H1 (cell line): ENCODE measurements at regions not wholly inside any gene's neighbourhood (a gene's known extent, or its start where the extent isn't known, plus 50 kb on each side); places are given as distances from the start of the nearest gene placed in this dataset.

Experiments
- CTCF ChIA-PET: fragments of 300-600 bp; sonication (Branson Sonifier 250); formaldehyde crosslinking; loops from one replicate; lab custom pipeline; 2021; ENCODE audit not compliant: partially characterized antibody; lab: Charles Lee
- POLR2A ChIA-PET: fragments of 300-600 bp; sonication (Branson Sonifier 250); formaldehyde crosslinking; loops from one replicate; lab custom pipeline; 2021; ENCODE audit warnings: inconsistent platforms; ENCODE audit not compliant: partially characterized antibody; lab: Charles Lee
- DNase-seq, 2 experiments: peaks; one replicate each; pipeline versions ENCODE4 v3.0.0 to v3.0.0-alpha.2; 2010 to 2022; ENCODE audit warnings: low spot score in 2 of 2, low read depth in 1 of 2, mixed read lengths in 1 of 2
- FAIRE-seq: peaks from 2 replicates; lab custom pipeline; 2011; peaks lifted over from hg19 to GRCh38; lab: Jason Lieb, UNC
- H2AFZ ChIP-seq: 2 replicates; pipeline ENCODE4 v1.8.1; 2012; ENCODE audit warnings: low read length, inconsistent platforms
- H2AK5ac ChIP-seq: 2 replicates; pipeline ENCODE4 v1.6.1; 2013; ENCODE audit warnings: low read depth, low read length
- H2BK120ac ChIP-seq: replicated peaks from 2 replicates; pipeline ENCODE3; 2013; ENCODE audit warnings: low read depth, low read length, inconsistent platforms
- H2BK12ac ChIP-seq: 2 replicates; pipeline ENCODE4 v1.6.1; 2013; ENCODE audit warnings: low read depth, low read length
- H2BK15ac ChIP-seq: 2 replicates; pipeline ENCODE4 v1.6.1; 2013; ENCODE audit warnings: low read length
- H2BK20ac ChIP-seq: 2 replicates; pipeline ENCODE4 v1.6.1; 2013; ENCODE audit warnings: low read length
- H2BK5ac ChIP-seq: 2 replicates; pipeline ENCODE4 v1.6.1; 2013; ENCODE audit warnings: low read depth, low read length
- H3K14ac ChIP-seq: 2 replicates; pipeline ENCODE4 v1.6.1; 2013; ENCODE audit warnings: inconsistent platforms; ENCODE audit not compliant: insufficient read length
- H3K18ac ChIP-seq: 2 replicates; pipeline ENCODE4 v1.6.1; 2013; ENCODE audit warnings: low read length; ENCODE audit errors: extremely low read depth
- H3K23ac ChIP-seq: 2 replicates; pipeline ENCODE4 v1.6.1; 2013; ENCODE audit warnings: inconsistent platforms; ENCODE audit not compliant: insufficient read length
- H3K23me2 ChIP-seq: 2 replicates; pipeline ENCODE4 v1.6.1; 2013; ENCODE audit warnings: low read depth, low read length
- H3K27ac ChIP-seq: 2 replicates; pipeline ENCODE4 v1.6.1; 2011; ENCODE audit warnings: low read depth, low read length, inconsistent platforms
- H3K27me3 ChIP-seq, 4 experiments: replicated peaks in 1 of 4; 1 replicate in 1 of 4; 2 replicates in 3 of 4; pipeline versions ENCODE4 v1.6.1 to v1.8.1; 2011 to 2013; ENCODE audit warnings: low read length in 3 of 4, mild to moderate bottlenecking in 3 of 4, inconsistent platforms in 2 of 4, mixed read lengths in 2 of 4, moderate library complexity in 1 of 4; ENCODE audit not compliant: control insufficient read depth in 3 of 4, insufficient read depth in 3 of 4; ENCODE audit errors: extremely low read depth in 1 of 4
- H3K36me3 ChIP-seq, 4 experiments: 2 replicates each; pipeline versions ENCODE4 v1.6.1 to v1.8.1; 2011 to 2013; ENCODE audit warnings: mild to moderate bottlenecking in 4 of 4, low read length in 3 of 4, moderate library complexity in 2 of 4, control low read depth in 1 of 4, inconsistent platforms in 1 of 4; ENCODE audit not compliant: insufficient read depth in 4 of 4, control insufficient read depth in 2 of 4
- H3K4ac ChIP-seq: replicated peaks from 2 replicates; pipeline ENCODE3; 2013; ENCODE audit warnings: low read length, low read depth, mixed read lengths, inconsistent platforms; ENCODE audit not compliant: insufficient read length
- H3K4me1 ChIP-seq, 4 experiments: replicated peaks in 1 of 4; 1 replicate in 1 of 4; 2 replicates in 3 of 4; pipeline versions ENCODE4 v1.6.1 to v1.8.1; 2011 to 2013; ENCODE audit warnings: low read length in 3 of 4, inconsistent platforms in 2 of 4, mixed read lengths in 1 of 4; ENCODE audit not compliant: insufficient read depth in 4 of 4, control insufficient read depth in 3 of 4
- H3K4me2 ChIP-seq, 2 experiments: 2 replicates each; pipeline versions ENCODE4 v1.6.1 to v1.8.1; 2011 to 2013; ENCODE audit warnings: low read depth in 2 of 2, low read length in 2 of 2, control low read depth in 1 of 2, inconsistent platforms in 1 of 2, mild to moderate bottlenecking in 1 of 2; ENCODE audit not compliant: insufficient read depth in 1 of 2
- H3K4me3 ChIP-seq, 4 experiments: fragments of 200-600, 300-600 bp in 1 of 4; sonication (generic), shearing (Covaris generic), sonication (Bioruptor Twin) in 1 of 4; 2 replicates each; pipeline versions ENCODE4 v1.5.1 to v1.8.1; 2011 to 2016; ENCODE audit warnings: low read length in 4 of 4, low read depth in 3 of 4, control low read depth in 2 of 4, inconsistent platforms in 2 of 4, mild to moderate bottlenecking in 2 of 4, mixed read lengths in 1 of 4, moderate library complexity in 1 of 4; ENCODE audit not compliant: insufficient read depth in 2 of 4; ENCODE audit errors: extremely low read depth in 1 of 4
- H3K56ac ChIP-seq: replicated peaks from 2 replicates; pipeline ENCODE3; 2013; ENCODE audit warnings: low read depth, mild to moderate bottlenecking, mixed read lengths, low read length, inconsistent platforms; ENCODE audit not compliant: insufficient read length
- H3K79me1 ChIP-seq: 2 replicates; pipeline ENCODE4 v1.6.1; 2013; ENCODE audit warnings: low read depth, low read length, control low read depth
- H3K79me2 ChIP-seq, 2 experiments: 2 replicates each; pipeline versions ENCODE4 v1.6.1 to v1.8.1; 2012 to 2013; ENCODE audit warnings: low read length in 2 of 2, mild to moderate bottlenecking in 2 of 2, inconsistent platforms in 1 of 2; ENCODE audit not compliant: insufficient read depth in 2 of 2, control insufficient read depth in 1 of 2
- H3K9ac ChIP-seq, 4 experiments: replicated peaks in 1 of 4; 1 replicate in 1 of 4; 2 replicates in 3 of 4; pipeline versions ENCODE4 v1.6.1 to v1.8.1; 2011 to 2013; ENCODE audit warnings: low read depth in 3 of 4, low read length in 3 of 4, control low read depth in 2 of 4, mild to moderate bottlenecking in 2 of 4, moderate library complexity in 2 of 4, inconsistent platforms in 1 of 4; ENCODE audit errors: extremely low read depth in 1 of 4
- H3K9me3 ChIP-seq, 2 experiments: 2 replicates each; pipeline versions ENCODE4 v1.6.1 to v1.8.1; 2012 to 2013; ENCODE audit warnings: mild to moderate bottlenecking in 2 of 2, moderate library complexity in 2 of 2, control low read depth in 1 of 2, inconsistent platforms in 1 of 2, low read depth in 1 of 2, low read length in 1 of 2, mixed read lengths in 1 of 2; ENCODE audit not compliant: insufficient read depth in 2 of 2
- H4K20me1 ChIP-seq, 2 experiments: replicated peaks in 1 of 2; 2 replicates each; pipeline versions ENCODE3 to v1.8.1; 2011 to 2013; ENCODE audit warnings: inconsistent platforms in 2 of 2, low read length in 2 of 2, mild to moderate bottlenecking in 1 of 2; ENCODE audit not compliant: insufficient read depth in 2 of 2, control insufficient read depth in 1 of 2
- H4K5ac ChIP-seq: 2 replicates; pipeline ENCODE4 v1.6.1; 2013; ENCODE audit warnings: low read length, low read depth, mixed read lengths, inconsistent platforms; ENCODE audit not compliant: insufficient read length
- H4K8ac ChIP-seq: 2 replicates; pipeline ENCODE4 v1.8.0; 2013; ENCODE audit warnings: mild to moderate bottlenecking, moderate library complexity, low read length, inconsistent platforms; ENCODE audit not compliant: insufficient read depth; ENCODE audit errors: extremely low read depth
- H4K91ac ChIP-seq: replicated peaks from 2 replicates; pipeline ENCODE3; 2013; ENCODE audit warnings: low read length, mixed read lengths, inconsistent platforms; ENCODE audit not compliant: insufficient read length
- POU5F1 ChIP-seq: IDR thresholded peaks from 2 replicates; pipeline ENCODE4 v1.6.1; 2011; ENCODE audit warnings: low read depth, mild to moderate bottlenecking, low read length, moderate library complexity
- SRF ChIP-seq: IDR thresholded peaks from 2 replicates; pipeline ENCODE4 v1.6.1; 2011; ENCODE audit warnings: mild to moderate bottlenecking, low read depth, low read length, moderate library complexity
- WGBS, 2 experiments: shearing (Covaris generic) in 1 of 2; methylation state at CpG; one replicate each; pipeline versions ENCODE4 v1.1.6 to v1.1.7; 2013 to 2015; ENCODE audit warnings: low lambda C conversion rate in 2 of 2, mixed read lengths in 2 of 2, inconsistent platforms in 1 of 2, low coverage in 1 of 2, missing lambda C conversion rate in 1 of 2; ENCODE audit not compliant: insufficient replicate concordance in 2 of 2, insufficient coverage in 1 of 2, insufficient read length in 1 of 2; ENCODE audit errors: extremely low coverage in 1 of 2, missing lambda C conversion rate in 1 of 2; 5-methylcytosine and 5-hydroxymethylcytosine counted together

DNA sequence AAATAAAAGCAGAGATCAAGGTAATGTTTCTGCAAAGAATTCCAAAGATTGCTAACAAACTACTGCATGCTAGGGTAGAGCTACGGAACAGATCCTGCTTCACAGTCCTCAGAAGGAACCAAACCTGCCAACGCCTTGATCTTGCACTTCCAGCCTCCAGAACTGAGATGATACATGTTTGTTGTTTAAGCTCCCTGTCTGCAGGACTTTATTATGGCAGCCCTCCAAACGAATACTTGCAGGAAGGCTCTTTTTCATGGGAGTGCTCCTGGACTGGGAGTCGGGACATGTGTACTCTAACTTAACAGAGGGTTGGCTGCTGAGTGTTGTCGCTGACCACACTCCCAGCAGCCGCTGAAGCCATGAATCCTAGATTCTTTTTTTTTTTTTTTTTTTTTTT lies 808.8 kb upstream of the EEF2KMT start:
- H3K79me2 ChIP-seq, result no peaks in the 10 kb centered on the region
- no peak overlapping the region for H4K91ac ChIP-seq
- FAIRE-seq, result no peak
- H3K56ac ChIP-seq, result no peak overlapping the region
- H4K5ac ChIP-seq, result no peak overlapping the region
- H3K4me3 ChIP-seq, result no peak overlapping the region
- no peak for DNase-seq
- no peak overlapping the region for H3K9ac ChIP-seq
- no peaks in the 10 kb centered on the region for H3K9me3 ChIP-seq
- H3K4ac ChIP-seq, result no peak overlapping the region
- H3K27me3 ChIP-seq, result no peaks in the 10 kb centered on the region
- ChIA-PET POLR2A (no interaction called here), CTCF (no interaction called here)
- H3K23ac ChIP-seq, result no peak overlapping the region
- H2BK5ac ChIP-seq, result no peak overlapping the region
- no peaks in the 10 kb centered on the region for H4K20me1 ChIP-seq
- no peak overlapping the region for H2AK5ac ChIP-seq
- 95% methylated on average over 6 of the region's 6 CpGs; no CpG with 5 or more reads in 1 of the 2 experiments for WGBS, 2 experiments
- no peaks in the 10 kb centered on the region for H3K23me2 ChIP-seq
- H3K27ac ChIP-seq, result no peak overlapping the region
- no peaks in the 10 kb centered on the region; a peak in 2 of 7 replicates for H3K4me1 ChIP-seq
- no peak overlapping the region for H3K4me2 ChIP-seq
- H3K36me3 ChIP-seq, result no peaks in the 10 kb centered on the region
- no peak overlapping the region for H3K18ac ChIP-seq
- no peak overlapping the region for H2BK120ac ChIP-seq
- no peak overlapping the region for H2BK20ac ChIP-seq
- no peak overlapping the region for H4K8ac ChIP-seq
- no peaks in the 10 kb centered on the region for H3K79me1 ChIP-seq
- H2BK12ac ChIP-seq, result no peak overlapping the region
- no peak overlapping the region for H2AFZ ChIP-seq
- no peak overlapping the region for H2BK15ac ChIP-seq
- H3K14ac ChIP-seq, result no peak overlapping the region
- TF ChIP-seq POU5F1 (no peak), SRF (no peak)
